ENCODE measurements at regions not wholly inside any gene's neighbourhood (a gene's known extent, or its start where the extent isn't known, plus 50 kb on each side); places are given as distances from the start of the nearest gene placed in this dataset.

DNA sequence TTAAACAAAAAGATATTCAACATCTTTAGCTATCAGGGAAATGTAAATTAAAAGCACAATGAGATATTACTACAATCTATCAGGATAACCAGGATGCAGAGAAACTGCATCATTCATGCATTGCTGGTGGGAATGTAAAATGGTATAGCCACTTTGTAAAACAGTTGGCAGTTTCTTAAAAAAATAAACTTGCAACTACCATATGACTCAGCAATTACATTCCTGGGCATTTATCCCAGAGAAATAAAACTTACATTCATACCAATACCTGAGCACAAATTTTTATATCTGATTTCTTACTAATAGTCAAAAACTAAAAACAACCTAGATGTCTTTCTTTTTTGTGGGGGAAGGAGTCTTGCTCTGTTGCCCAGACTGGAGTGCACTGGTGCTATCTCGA, 190.3 kb upstream of the TAB2 start:
- WGBS (ENCODE audit: insufficient coverage, insufficient read length) = no CpG with 5 or more reads among the region's 1 CpG
- H3K4me3 ChIP-seq (ENCODE audit: low read length) = no peak overlapping the region
- no peak for DNase-seq (ENCODE audit: low read depth, low spot score)
- no peaks in the 10 kb centered on the region for H3K4me1 ChIP-seq (ENCODE audit: control insufficient read depth, insufficient read depth, low read length)
- H3K27ac ChIP-seq (ENCODE audit: low read length) = no peak overlapping the region
- H3K9me3 ChIP-seq (ENCODE audit: control insufficient read depth, insufficient read depth, low read length) = no peaks in the 10 kb centered on the region
- H3K36me3 ChIP-seq (ENCODE audit: control insufficient read depth, insufficient read depth, low read length) = no peaks in the 10 kb centered on the region
- H3K27me3 ChIP-seq (ENCODE audit: control insufficient read depth, insufficient read depth, low read length) = no peaks in the 10 kb centered on the region

- H3K4me3 ChIP-seq (ENCODE audit: low read length) = no peak overlapping the region
- WGBS (ENCODE audit: insufficient coverage, insufficient read length) = no CpG with 5 or more reads among the region's 5 CpGs
- no peaks in the 10 kb centered on the region for H3K27me3 ChIP-seq (ENCODE audit: control insufficient read depth, insufficient read depth, low read length)
- no peak for DNase-seq (ENCODE audit: low read depth, low spot score)
- H3K27ac ChIP-seq (ENCODE audit: low read length) = no peak overlapping the region
- no peaks in the 10 kb centered on the region for H3K36me3 ChIP-seq (ENCODE audit: control insufficient read depth, insufficient read depth, low read length)
- H3K9me3 ChIP-seq (ENCODE audit: control insufficient read depth, insufficient read depth, low read length) = no peaks in the 10 kb centered on the region
- no peaks in the 10 kb centered on the region for H3K4me1 ChIP-seq (ENCODE audit: control insufficient read depth, insufficient read depth, low read length)
These were observed 188.9 kb upstream of the TAB2 start for GRCh38 chr6:149128489-149129145.

DNA sequence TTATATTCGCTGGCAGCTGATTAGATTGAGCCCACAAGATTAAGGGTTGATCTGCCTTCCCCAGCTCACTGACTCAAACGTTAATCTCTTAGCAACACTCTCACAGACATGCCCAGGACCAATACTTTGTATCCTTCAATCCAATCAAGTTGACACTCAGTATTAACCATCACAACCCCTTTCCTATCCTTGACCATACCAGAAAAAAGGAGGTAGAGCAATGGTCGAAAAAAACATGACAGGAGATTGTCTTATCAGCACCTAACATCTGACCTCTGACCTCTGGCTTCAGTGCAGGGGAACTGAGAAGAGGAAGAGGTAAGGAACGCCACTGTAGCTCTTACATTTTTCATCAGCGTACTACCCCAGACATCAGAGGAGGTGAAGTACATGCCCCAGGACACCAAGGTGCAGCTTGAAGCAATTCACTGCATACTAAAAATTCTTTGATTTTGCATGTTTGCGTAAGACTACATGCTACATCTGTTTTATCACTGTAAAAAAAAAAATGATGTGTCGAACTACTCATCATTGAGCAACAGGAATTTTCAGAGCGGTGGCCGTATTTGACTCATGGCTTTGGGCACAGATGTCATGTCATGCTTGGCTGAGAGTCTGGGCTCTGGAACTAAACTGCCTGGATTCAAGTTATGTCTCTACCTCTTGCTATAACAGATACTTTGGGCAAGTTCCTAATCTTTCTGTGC, 188.0 kb upstream of the TAB2 start:
- Histone ChIP-seq H3K27ac (ENCODE audit: low read length) (no peak overlapping the region), H3K9me3 (ENCODE audit: control insufficient read depth, insufficient read depth, low read length) (no peaks in the 10 kb centered on the region), H3K36me3 (ENCODE audit: control insufficient read depth, insufficient read depth, low read length) (no peaks in the 10 kb centered on the region), H3K4me1 (ENCODE audit: control insufficient read depth, insufficient read depth, low read length) (no peaks in the 10 kb centered on the region), H3K27me3 (ENCODE audit: control insufficient read depth, insufficient read depth, low read length) (no peaks in the 10 kb centered on the region), H3K4me3 (ENCODE audit: low read length) (no peak overlapping the region)
- DNase-seq (ENCODE audit: low read depth, low spot score) = no peak
- WGBS (ENCODE audit: insufficient coverage, insufficient read length) = no CpG with 5 or more reads among the region's 9 CpGs

DNA sequence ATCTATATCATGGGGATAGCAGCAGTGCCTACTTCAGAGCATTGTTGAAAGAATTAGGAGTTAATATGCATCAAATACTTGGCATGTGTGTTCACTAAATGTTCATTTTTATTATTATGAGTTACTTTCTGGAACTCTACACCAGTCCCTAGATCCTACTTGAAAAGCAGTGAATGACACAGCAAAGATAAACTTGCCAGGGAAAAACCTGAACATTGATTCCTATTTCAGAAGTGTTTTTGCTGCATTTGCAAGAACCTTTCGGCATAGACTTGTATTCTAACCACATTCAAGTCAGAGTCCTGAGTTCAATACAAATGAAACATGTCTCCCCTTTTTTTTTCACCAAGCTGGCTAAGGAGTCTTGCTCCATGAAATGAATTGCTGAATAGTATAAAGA, 187.4 kb upstream of the TAB2 start:
- Histone ChIP-seq H3K9me3 (ENCODE audit: control insufficient read depth, insufficient read depth, low read length) (no peaks in the 10 kb centered on the region), H3K4me1 (ENCODE audit: control insufficient read depth, insufficient read depth, low read length) (no peaks in the 10 kb centered on the region), H3K4me3 (ENCODE audit: low read length) (no peak overlapping the region), H3K27me3 (ENCODE audit: control insufficient read depth, insufficient read depth, low read length) (no peaks in the 10 kb centered on the region), H3K27ac (ENCODE audit: low read length) (no peak overlapping the region), H3K36me3 (ENCODE audit: control insufficient read depth, insufficient read depth, low read length) (no peaks in the 10 kb centered on the region)
- WGBS (ENCODE audit: insufficient coverage, insufficient read length) = no CpG with 5 or more reads among the region's 1 CpG
- DNase-seq (ENCODE audit: low read depth, low spot score) = no peak

DNA sequence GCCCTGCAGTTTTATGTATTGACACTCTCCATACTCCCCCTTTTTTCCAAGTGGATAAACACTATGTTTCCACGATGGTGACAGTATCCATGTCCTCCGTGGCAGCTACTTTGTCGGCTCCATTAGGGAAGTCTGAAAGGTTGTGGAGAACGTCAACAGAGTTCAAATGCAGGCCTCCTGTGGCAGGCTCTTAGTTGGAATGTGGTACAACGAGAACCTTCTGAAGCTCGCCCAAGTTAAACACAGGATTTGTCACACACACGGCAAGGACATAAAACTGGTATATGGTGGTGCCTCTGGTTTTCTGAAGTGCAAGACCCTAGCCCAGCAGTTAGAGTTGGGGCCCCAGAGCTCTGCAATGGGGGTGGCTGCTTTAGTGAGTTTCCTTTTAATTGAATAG, 187.0 kb upstream of the TAB2 start:
- no peaks in the 10 kb centered on the region for H3K36me3 ChIP-seq (ENCODE audit: control insufficient read depth, insufficient read depth, low read length)
- H3K9me3 ChIP-seq (ENCODE audit: control insufficient read depth, insufficient read depth, low read length) = no peaks in the 10 kb centered on the region
- no peaks in the 10 kb centered on the region for H3K4me1 ChIP-seq (ENCODE audit: control insufficient read depth, insufficient read depth, low read length)
- no peak overlapping the region for H3K4me3 ChIP-seq (ENCODE audit: low read length)
- DNase-seq (ENCODE audit: low read depth, low spot score) = no peak
- no peak overlapping the region for H3K27ac ChIP-seq (ENCODE audit: low read length)
- H3K27me3 ChIP-seq (ENCODE audit: control insufficient read depth, insufficient read depth, low read length) = no peaks in the 10 kb centered on the region
- no CpG with 5 or more reads among the region's 7 CpGs for WGBS (ENCODE audit: insufficient coverage, insufficient read length)

GRCh38 chr6:149131891-149132290, 185.6 kb upstream of the TAB2 start:
- H3K36me3 ChIP-seq (ENCODE audit: control insufficient read depth, insufficient read depth, low read length) = no peaks in the 10 kb centered on the region
- no peak overlapping the region for H3K27ac ChIP-seq (ENCODE audit: low read length)
- no peaks in the 10 kb centered on the region for H3K27me3 ChIP-seq (ENCODE audit: control insufficient read depth, insufficient read depth, low read length)
- no CpG with 5 or more reads among the region's 4 CpGs for WGBS (ENCODE audit: insufficient coverage, insufficient read length)
- H3K4me3 ChIP-seq (ENCODE audit: low read length) = no peak overlapping the region
- DNase-seq (ENCODE audit: low read depth, low spot score) = no peak
- H3K4me1 ChIP-seq (ENCODE audit: control insufficient read depth, insufficient read depth, low read length) = no peaks in the 10 kb centered on the region
- no peaks in the 10 kb centered on the region for H3K9me3 ChIP-seq (ENCODE audit: control insufficient read depth, insufficient read depth, low read length)

- WGBS (ENCODE audit: insufficient coverage, insufficient read length) = no CpG with 5 or more reads among the region's 3 CpGs
- DNase-seq (ENCODE audit: low read depth, low spot score) = no peak
- H3K27ac ChIP-seq (ENCODE audit: low read length) = no peak overlapping the region
- H3K36me3 ChIP-seq (ENCODE audit: control insufficient read depth, insufficient read depth, low read length) = no peaks in the 10 kb centered on the region
- no peaks in the 10 kb centered on the region for H3K4me1 ChIP-seq (ENCODE audit: control insufficient read depth, insufficient read depth, low read length)
- no peak overlapping the region for H3K4me3 ChIP-seq (ENCODE audit: low read length)
- no peaks in the 10 kb centered on the region for H3K27me3 ChIP-seq (ENCODE audit: control insufficient read depth, insufficient read depth, low read length)
- H3K9me3 ChIP-seq (ENCODE audit: control insufficient read depth, insufficient read depth, low read length) = no peaks in the 10 kb centered on the region
These were observed 185.2 kb upstream of the TAB2 start for GRCh38 chr6:149132336-149132735.

DNA sequence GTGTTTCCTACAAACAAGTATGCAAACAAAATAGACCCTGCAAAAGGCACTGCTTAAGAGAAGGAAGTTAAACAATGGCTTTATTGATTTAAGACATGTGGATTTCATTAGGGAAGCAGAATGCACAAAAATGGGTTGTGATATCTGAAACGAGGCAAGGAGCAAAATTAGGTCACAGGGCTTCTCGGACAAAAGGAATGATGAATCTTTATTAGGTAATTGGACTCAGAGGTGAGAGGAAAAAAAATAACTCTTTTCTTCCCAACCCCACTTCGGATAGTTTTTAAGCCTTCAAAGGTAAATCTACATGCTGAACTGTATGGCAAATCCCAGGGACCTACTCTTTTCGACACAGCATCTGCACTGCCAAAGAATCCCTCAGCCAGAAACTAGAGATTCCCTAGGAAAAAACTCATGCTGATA, 183.0 kb upstream of the TAB2 start:
- Histone ChIP-seq H3K4me1 (ENCODE audit: control insufficient read depth, insufficient read depth, low read length) (no peaks in the 10 kb centered on the region), H3K9me3 (ENCODE audit: control insufficient read depth, insufficient read depth, low read length) (no peaks in the 10 kb centered on the region), H3K27ac (ENCODE audit: low read length) (no peak overlapping the region), H3K36me3 (ENCODE audit: control insufficient read depth, insufficient read depth, low read length) (no peaks in the 10 kb centered on the region), H3K4me3 (ENCODE audit: low read length) (no peak overlapping the region), H3K27me3 (ENCODE audit: control insufficient read depth, insufficient read depth, low read length) (no peaks in the 10 kb centered on the region)
- DNase-seq (ENCODE audit: low read depth, low spot score) = no peak
- no CpG with 5 or more reads among the region's 4 CpGs for WGBS (ENCODE audit: insufficient coverage, insufficient read length)

- Histone ChIP-seq H3K4me1 (ENCODE audit: control insufficient read depth, insufficient read depth, low read length) (no peaks in the 10 kb centered on the region), H3K27ac (ENCODE audit: low read length) (no peak overlapping the region), H3K9me3 (ENCODE audit: control insufficient read depth, insufficient read depth, low read length) (no peaks in the 10 kb centered on the region), H3K36me3 (ENCODE audit: control insufficient read depth, insufficient read depth, low read length) (no peaks in the 10 kb centered on the region), H3K27me3 (ENCODE audit: control insufficient read depth, insufficient read depth, low read length) (no peaks in the 10 kb centered on the region), H3K4me3 (ENCODE audit: low read length) (no peak overlapping the region)
- no peak for DNase-seq (ENCODE audit: low read depth, low spot score)
- WGBS (ENCODE audit: insufficient coverage, insufficient read length) = no CpG with 5 or more reads among the region's 3 CpGs
These were observed 181.7 kb upstream of the TAB2 start for GRCh38 chr6:149135809-149136208.

- Histone ChIP-seq H3K4me3 (ENCODE audit: low read length) (no peak overlapping the region), H3K9me3 (ENCODE audit: control insufficient read depth, insufficient read depth, low read length) (no peaks in the 10 kb centered on the region), H3K27ac (ENCODE audit: low read length) (no peak overlapping the region), H3K27me3 (ENCODE audit: control insufficient read depth, insufficient read depth, low read length) (no peaks in the 10 kb centered on the region), H3K4me1 (ENCODE audit: control insufficient read depth, insufficient read depth, low read length) (no peaks in the 10 kb centered on the region), H3K36me3 (ENCODE audit: control insufficient read depth, insufficient read depth, low read length) (no peaks in the 10 kb centered on the region)
- no peak for DNase-seq (ENCODE audit: low read depth, low spot score)
- WGBS (ENCODE audit: insufficient coverage, insufficient read length) = 100% methylated on average over 2 of the region's 5 CpGs
These were observed 181.1 kb upstream of the TAB2 start for GRCh38 chr6:149136273-149136912.
